Peyer's patch (tissue), 4 donors: ENCODE measurements at regions not wholly inside any gene's neighbourhood (a gene's known extent, or its start where the extent isn't known, plus 50 kb on each side); places are given as distances from the start of the nearest gene placed in this dataset.
"Not testable (repeated sequence)": the region's sequence is repeated elsewhere in the genome, so short reads cannot be mapped to it uniquely, and the experiment has no call there.

ENCODE experiments used
- CTCF ChIP-seq, 6 experiments: fragments of 450-650 bp in 4 of 6; fragments of 200-600 bp in 2 of 6; sonication (generic) in 1 of 6; IDR thresholded peaks; one replicate each; pipeline ENCODE4 v1.5.1; 2017 to 2019; ENCODE audit warnings: antibody characterized with exemption in 6 of 6, mild to moderate bottlenecking in 3 of 6, moderate library complexity in 1 of 6
- POLR2A ChIP-seq, 2 donors: fragments of 450-650 bp; IDR thresholded peaks; one replicate each; pipeline ENCODE4 v1.5.1; 2017; ENCODE audit warnings: antibody characterized with exemption in 2 of 2, mild to moderate bottlenecking in 2 of 2, moderate library complexity in 2 of 2

GRCh38 chr17:20640147-20640546 lies 60.6 kb downstream of the CDRT15L2 start:
- not testable (repeated sequence) for TF ChIP-seq CTCF, POLR2A (IDR thresholded peaks at IDR 0.05)
